OCI-LY3 (cell line): ENCODE measurements at regions not wholly inside any gene's neighbourhood (a gene's known extent, or its start where the extent isn't known, plus 50 kb on each side); places are given as distances from the start of the nearest gene placed in this dataset.

Source experiments
- H2AFZ ChIP-seq: fragments of 200-600, 300-600 bp; shearing (Covaris generic); 2 replicates; pipeline ENCODE4 v1.6.0; 2014; ENCODE audit warnings: antibody characterized with exemption, low read depth, low read length
- H3K27ac ChIP-seq: fragments of 200-600, 300-600 bp; sonication (generic); 2 replicates; pipeline ENCODE4 v1.5.1; 2014; ENCODE audit warnings: mild to moderate bottlenecking, low read length, moderate library complexity, mixed read lengths
- H3K27me3 ChIP-seq: fragments of 200-600, 300-600 bp; sonication (generic); 2 replicates; pipeline ENCODE4 v1.6.1; 2014; ENCODE audit warnings: low read depth, low read length, mixed read lengths
- H3K36me3 ChIP-seq: fragments of 200-600, 300-600 bp; sonication (generic); replicated peaks from 2 replicates; pipeline ENCODE3; 2014; ENCODE audit warnings: low read depth, low read length, mixed read lengths
- H3K4me1 ChIP-seq: fragments of 300-600, 200-600 bp; sonication (generic); 2 replicates; pipeline ENCODE4 v1.6.1; 2014; ENCODE audit warnings: low read length, mixed read lengths
- H3K4me2 ChIP-seq: fragments of 200-600, 300-600 bp; sonication (generic); 2 replicates; pipeline ENCODE4 v1.6.1; 2014; ENCODE audit warnings: low read length, mixed read lengths
- H3K4me3 ChIP-seq: fragments of 300-600, 200-600 bp; sonication (generic); 2 replicates; pipeline ENCODE4 v1.5.1; 2014; ENCODE audit warnings: antibody characterized with exemption, mild to moderate bottlenecking, low read length, moderate library complexity
- H3K79me2 ChIP-seq: fragments of 300-600, 200-600 bp; shearing (Covaris generic); 2 replicates; pipeline ENCODE4 v1.6.1; 2014; ENCODE audit warnings: mild to moderate bottlenecking, low read length, mixed read lengths
- H3K9ac ChIP-seq: fragments of 300-600, 200-600 bp; shearing (Covaris generic); 2 replicates; pipeline ENCODE4 v1.6.0; 2014; ENCODE audit warnings: mild to moderate bottlenecking, low read length, moderate library complexity
- H3K9me3 ChIP-seq: fragments of 200-600, 300-600 bp; shearing (Covaris generic); 2 replicates; pipeline ENCODE4 v1.6.1; 2014; ENCODE audit warnings: low read length, mixed read lengths; ENCODE audit not compliant: insufficient read depth
- H4K20me1 ChIP-seq: fragments of 200-600, 300-600 bp; sonication (generic); 2 replicates; pipeline ENCODE4 v1.6.1; 2016; ENCODE audit warnings: low read length, mixed read lengths; ENCODE audit not compliant: insufficient read depth
- CTCF ChIP-seq: fragments of 200-600, 300-600 bp; sonication (generic); IDR thresholded peaks from 2 replicates; pipeline ENCODE4 v1.5.1; 2014; ENCODE audit warnings: antibody characterized with exemption, low read length, low read depth
- EZH2phosphoT487 ChIP-seq: fragments of 200-600 bp; shearing (Covaris generic); IDR thresholded peaks from 2 replicates; pipeline ENCODE4 v1.6.1; 2018; ENCODE audit warnings: antibody characterized with exemption, mixed run types, low read depth

GRCh38 chr6:169891421-169891820 lies 140.0 kb downstream of the ERMARD start:
- Histone ChIP-seq H3K4me1 (no peaks in the 10 kb centered on the region), H4K20me1 (no peaks in the 10 kb centered on the region), H2AFZ (no peak overlapping the region), H3K27me3 (no peaks in the 10 kb centered on the region), H3K4me3 (no peak overlapping the region), H3K36me3 (no peaks in the 10 kb centered on the region), H3K4me2 (no peak overlapping the region), H3K9me3 (no peaks in the 10 kb centered on the region), H3K27ac (no peak overlapping the region), H3K79me2 (no peaks in the 10 kb centered on the region), H3K9ac (no peak overlapping the region)
- TF ChIP-seq EZH2phosphoT487 (no peak), CTCF (no peak)

- no peak overlapping the region for H2AFZ ChIP-seq
- H3K79me2 ChIP-seq = no peaks in the 10 kb centered on the region
- H3K9me3 ChIP-seq = no peaks in the 10 kb centered on the region
- TF ChIP-seq EZH2phosphoT487 (no peak), CTCF (no peak)
- no peaks in the 10 kb centered on the region for H4K20me1 ChIP-seq
- H3K27ac ChIP-seq = no peak overlapping the region
- no peak overlapping the region for H3K4me3 ChIP-seq
- H3K4me1 ChIP-seq = no peaks in the 10 kb centered on the region
- no peaks in the 10 kb centered on the region for H3K36me3 ChIP-seq
- H3K4me2 ChIP-seq = no peak overlapping the region
- no peak overlapping the region for H3K9ac ChIP-seq
- no peaks in the 10 kb centered on the region for H3K27me3 ChIP-seq
Observed at GRCh38 chr6:169890901-169891300, 139.5 kb downstream of the ERMARD start.

GRCh38 chr6:169890049-169890448 lies 138.6 kb downstream of the ERMARD start:
- Histone ChIP-seq H3K4me1 (no peaks in the 10 kb centered on the region), H3K4me2 (no peak overlapping the region), H4K20me1 (no peaks in the 10 kb centered on the region), H3K27ac (no peak overlapping the region), H3K9me3 (no peaks in the 10 kb centered on the region), H2AFZ (no peak overlapping the region), H3K9ac (no peak overlapping the region), H3K4me3 (no peak overlapping the region), H3K79me2 (no peaks in the 10 kb centered on the region), H3K36me3 (no peaks in the 10 kb centered on the region), H3K27me3 (no peaks in the 10 kb centered on the region)
- TF ChIP-seq EZH2phosphoT487 (no peak), CTCF (no peak)

- H3K36me3 ChIP-seq = no peaks in the 10 kb centered on the region
- no peak for TF ChIP-seq CTCF
- no peak for TF ChIP-seq EZH2phosphoT487
- no peaks in the 10 kb centered on the region for H3K79me2 ChIP-seq
- H3K9me3 ChIP-seq = no peaks in the 10 kb centered on the region
- H3K27ac ChIP-seq = no peak overlapping the region
- no peak overlapping the region for H3K4me2 ChIP-seq
- no peak overlapping the region for H2AFZ ChIP-seq
- H3K4me3 ChIP-seq = no peak overlapping the region
- H3K27me3 ChIP-seq = no peaks in the 10 kb centered on the region
- no peak overlapping the region for H3K9ac ChIP-seq
- no peaks in the 10 kb centered on the region for H4K20me1 ChIP-seq
- H3K4me1 ChIP-seq = no peaks in the 10 kb centered on the region
Observed at GRCh38 chr6:169887529-169888140, 136.2 kb downstream of the ERMARD start.
